HUES6 (cell line): ENCODE measurements at regions not wholly inside any gene's neighbourhood (a gene's known extent, or its start where the extent isn't known, plus 50 kb on each side); places are given as distances from the start of the nearest gene placed in this dataset.

Experiments
- H3K27ac ChIP-seq: 2 replicates; pipeline ENCODE4 v1.7.0; 2013; ENCODE audit warnings: low read depth, mild to moderate bottlenecking, low read length, inconsistent platforms
- H3K27me3 ChIP-seq: 2 replicates; pipeline ENCODE4 v1.6.1; 2013; ENCODE audit warnings: low read length; ENCODE audit not compliant: control insufficient read depth, insufficient read depth
- H3K36me3 ChIP-seq: 2 replicates; pipeline ENCODE4 v1.6.1; 2013; ENCODE audit warnings: low read length; ENCODE audit not compliant: control insufficient read depth, insufficient read depth
- H3K4me1 ChIP-seq: 2 replicates; pipeline ENCODE4 v1.6.1; 2013; ENCODE audit warnings: low read length; ENCODE audit not compliant: control insufficient read depth, insufficient read depth
- H3K4me3 ChIP-seq: 2 replicates; pipeline ENCODE4 v1.5.1; 2013; ENCODE audit warnings: low read depth, low read length
- H3K9ac ChIP-seq: one replicate; pipeline ENCODE4 v1.6.1; 2013; ENCODE audit warnings: mild to moderate bottlenecking, low read length
- H3K9me3 ChIP-seq: 2 replicates; pipeline ENCODE4 v1.6.1; 2013; ENCODE audit warnings: low read depth, low read length; ENCODE audit not compliant: control insufficient read depth, insufficient read depth

DNA sequence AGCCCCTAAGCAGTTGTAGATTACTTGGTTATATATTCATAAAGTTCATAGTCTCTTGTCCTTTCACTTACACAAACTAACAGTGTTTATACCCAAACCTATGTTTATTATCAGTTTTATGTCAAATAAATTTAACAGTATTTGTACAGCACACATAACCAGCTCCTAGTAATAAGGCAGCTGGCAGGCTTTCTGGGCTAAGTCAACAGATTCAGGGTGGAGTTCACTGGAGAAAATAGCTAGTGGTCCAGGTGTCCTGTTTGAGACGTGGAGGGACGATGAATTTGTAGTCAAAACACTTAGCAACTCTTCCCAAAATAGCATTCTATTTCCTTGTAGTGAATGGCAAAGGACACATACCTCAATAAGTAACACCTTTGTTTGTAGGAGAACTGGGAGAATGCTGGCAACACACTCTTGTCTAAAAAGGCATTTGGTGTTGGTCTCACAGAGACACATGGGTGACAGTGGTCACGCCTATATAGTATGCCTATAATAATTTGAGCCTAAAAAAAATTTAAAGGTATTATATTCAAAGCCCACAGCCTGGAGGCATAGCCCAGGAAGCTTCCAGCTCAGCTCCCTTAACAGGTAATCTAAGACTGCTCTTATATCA is 156.4 kb upstream of the CARMIL1 start:
- Histone ChIP-seq H3K36me3 (no peaks in the 10 kb centered on the region), H3K9ac (no peak overlapping the region), H3K9me3 (peaks cover 5% of the 10 kb centered on the region; the same call in 1 of the 2 replicates), H3K27ac (no peak overlapping the region), H3K4me3 (no peak overlapping the region), H3K4me1 (no peaks in the 10 kb centered on the region), H3K27me3 (no peaks in the 10 kb centered on the region)

GRCh38 chr6:25124216-25124715 is 154.9 kb upstream of the CARMIL1 start:
- H3K4me1 ChIP-seq: no peaks in the 10 kb centered on the region; the same call in 1 of the 2 replicates
- H3K27me3 ChIP-seq: no peaks in the 10 kb centered on the region
- peaks cover 6% of the 10 kb centered on the region; the same call in 1 of the 2 replicates for H3K9me3 ChIP-seq
- H3K27ac ChIP-seq: no peak overlapping the region
- no peak overlapping the region for H3K4me3 ChIP-seq
- H3K9ac ChIP-seq: no peak overlapping the region
- no peaks in the 10 kb centered on the region for H3K36me3 ChIP-seq

DNA sequence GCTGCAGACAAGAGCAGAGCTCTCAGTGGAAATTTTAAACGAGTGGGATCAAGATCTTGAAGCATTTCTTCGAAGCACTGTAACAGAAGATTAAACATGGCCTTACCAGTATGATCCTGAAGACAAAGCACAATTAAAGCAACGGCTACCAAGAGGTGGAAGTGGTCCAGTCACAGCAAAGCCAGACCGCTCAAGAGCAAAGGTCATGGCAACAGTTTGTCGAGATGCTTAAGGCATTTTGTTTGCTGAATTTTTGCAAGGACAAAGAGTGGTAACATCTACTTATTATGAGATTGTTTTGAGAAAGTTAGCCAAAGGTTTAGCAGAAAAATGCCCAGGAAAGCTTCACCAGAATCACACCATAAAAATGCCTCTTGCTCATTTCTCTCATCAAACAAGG is 153.4 kb upstream of the CARMIL1 start:
- H3K9ac ChIP-seq: no peak overlapping the region
- no peaks in the 10 kb centered on the region for H3K27me3 ChIP-seq
- H3K27ac ChIP-seq: no peak overlapping the region
- no peaks in the 10 kb centered on the region; the same call in 1 of the 2 replicates for H3K4me1 ChIP-seq
- no peak overlapping the region for H3K4me3 ChIP-seq
- H3K9me3 ChIP-seq: peaks cover 6% of the 10 kb centered on the region; the same call in 1 of the 2 replicates
- H3K36me3 ChIP-seq: no peaks in the 10 kb centered on the region

GRCh38 chr6:25127076-25127837 is 151.9 kb upstream of the CARMIL1 start:
- no peak overlapping the region for H3K4me3 ChIP-seq

GRCh38 chr6:25130518-25130917 is 148.7 kb upstream of the CARMIL1 start:
- H3K4me3 ChIP-seq: no peak overlapping the region
- no peaks in the 10 kb centered on the region for H3K27me3 ChIP-seq
- H3K4me1 ChIP-seq: no peaks in the 10 kb centered on the region; the same call in 1 of the 2 replicates
- no peaks in the 10 kb centered on the region for H3K36me3 ChIP-seq
- H3K27ac ChIP-seq: no peak overlapping the region
- peaks cover 33% of the 10 kb centered on the region for H3K9me3 ChIP-seq
- no peak overlapping the region for H3K9ac ChIP-seq

More at GRCh38 chr6:25127076-25127837, 151.9 kb upstream of the CARMIL1 start:
- Histone ChIP-seq H3K27ac (no peak overlapping the region), H3K4me1 (no peaks in the 10 kb centered on the region; the same call in 1 of the 2 replicates), H3K9me3 (peaks cover 10% of the 10 kb centered on the region), H3K9ac (no peak overlapping the region), H3K27me3 (no peaks in the 10 kb centered on the region), H3K36me3 (no peaks in the 10 kb centered on the region)

DNA sequence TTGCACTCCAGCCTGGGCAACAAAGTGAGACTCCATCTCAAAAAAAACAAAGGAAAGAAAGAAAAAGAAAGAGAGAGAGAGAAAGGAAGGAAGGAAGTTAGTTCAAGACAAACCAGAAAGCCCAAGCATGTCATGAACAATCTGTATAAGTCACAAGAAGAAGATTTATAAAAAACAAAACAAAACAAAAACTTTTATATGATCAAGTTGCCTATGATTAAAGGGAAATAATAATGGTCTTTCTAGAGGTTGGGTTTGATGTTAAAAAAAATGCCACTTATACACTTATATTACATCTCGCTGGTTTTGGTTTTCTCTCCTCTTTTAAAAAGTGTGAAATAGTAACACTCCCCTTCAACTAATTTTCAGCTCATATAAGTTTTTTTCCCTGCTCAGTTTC is 146.2 kb upstream of the CARMIL1 start:
- Histone ChIP-seq H3K36me3 (no peaks in the 10 kb centered on the region), H3K27ac (no peak overlapping the region), H3K9ac (no peak overlapping the region), H3K27me3 (no peaks in the 10 kb centered on the region), H3K4me3 (no peak overlapping the region), H3K4me1 (no peaks in the 10 kb centered on the region; the same call in 1 of the 2 replicates), H3K9me3 (peaks cover 29% of the 10 kb centered on the region)

DNA sequence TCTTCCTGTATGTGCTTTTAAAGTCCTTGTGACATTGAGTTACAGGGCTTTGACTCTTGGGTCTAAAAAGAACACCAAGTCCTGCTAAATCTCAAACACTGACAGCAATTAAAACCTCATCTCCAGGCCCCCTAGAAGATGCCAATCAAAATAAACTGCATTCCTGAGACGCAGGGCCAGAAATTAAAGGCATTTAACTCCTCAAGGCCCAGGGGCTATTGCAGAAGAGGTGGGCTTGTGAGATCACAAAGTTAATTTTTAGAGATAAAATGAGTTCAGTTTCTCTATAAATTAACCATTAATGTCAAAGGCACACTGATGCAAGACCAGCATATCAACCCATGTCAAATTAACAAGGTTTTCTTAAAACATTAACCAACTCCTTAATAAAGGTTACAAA is 145.6 kb upstream of the CARMIL1 start:
- Histone ChIP-seq H3K9me3 (peaks cover 29% of the 10 kb centered on the region), H3K9ac (no peak overlapping the region), H3K4me3 (no peak overlapping the region)

GRCh38 chr6:25136854-25137253 is 142.3 kb upstream of the CARMIL1 start:
- Histone ChIP-seq H3K4me3 (no peak overlapping the region), H3K27ac (no peak overlapping the region), H3K9ac (no peak overlapping the region)

More for the DNA sequence above, 145.6 kb upstream of the CARMIL1 start:
- H3K27me3 ChIP-seq: no peaks in the 10 kb centered on the region
- H3K4me1 ChIP-seq: no peaks in the 10 kb centered on the region; the same call in 1 of the 2 replicates
- no peak overlapping the region for H3K27ac ChIP-seq
- H3K36me3 ChIP-seq: no peaks in the 10 kb centered on the region

GRCh38 chr6:25137480-25137879 is 141.7 kb upstream of the CARMIL1 start:
- Histone ChIP-seq H3K9me3 (peaks cover 27% of the 10 kb centered on the region), H3K27ac (no peak overlapping the region), H3K9ac (no peak overlapping the region), H3K4me3 (no peak overlapping the region), H3K27me3 (no peaks in the 10 kb centered on the region), H3K36me3 (no peaks in the 10 kb centered on the region), H3K4me1 (no peaks in the 10 kb centered on the region)

More at GRCh38 chr6:25136854-25137253, 142.3 kb upstream of the CARMIL1 start:
- no peaks in the 10 kb centered on the region for H3K4me1 ChIP-seq
- H3K9me3 ChIP-seq: peaks cover 29% of the 10 kb centered on the region
- H3K36me3 ChIP-seq: no peaks in the 10 kb centered on the region
- no peaks in the 10 kb centered on the region for H3K27me3 ChIP-seq

DNA sequence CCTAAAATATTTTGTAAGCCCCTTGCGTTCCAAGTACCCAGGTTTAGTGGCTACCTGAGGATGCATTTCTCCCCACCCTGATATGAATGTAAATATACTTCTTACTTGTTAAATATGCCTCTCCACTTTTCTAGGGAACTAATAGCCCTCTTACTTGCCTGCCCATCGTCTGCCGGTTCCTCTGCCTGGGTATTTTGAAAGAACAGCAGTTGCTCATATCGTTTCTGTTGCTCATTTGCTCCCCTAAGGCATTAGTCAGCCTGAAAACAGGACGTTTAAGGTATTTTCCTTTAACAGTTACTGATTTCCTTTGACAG is 141.3 kb upstream of the CARMIL1 start:
- Histone ChIP-seq H3K9me3 (peaks cover 23% of the 10 kb centered on the region), H3K4me3 (no peak overlapping the region), H3K36me3 (no peaks in the 10 kb centered on the region), H3K27ac (no peak overlapping the region), H3K4me1 (no peaks in the 10 kb centered on the region), H3K27me3 (no peaks in the 10 kb centered on the region), H3K9ac (no peak overlapping the region)

DNA sequence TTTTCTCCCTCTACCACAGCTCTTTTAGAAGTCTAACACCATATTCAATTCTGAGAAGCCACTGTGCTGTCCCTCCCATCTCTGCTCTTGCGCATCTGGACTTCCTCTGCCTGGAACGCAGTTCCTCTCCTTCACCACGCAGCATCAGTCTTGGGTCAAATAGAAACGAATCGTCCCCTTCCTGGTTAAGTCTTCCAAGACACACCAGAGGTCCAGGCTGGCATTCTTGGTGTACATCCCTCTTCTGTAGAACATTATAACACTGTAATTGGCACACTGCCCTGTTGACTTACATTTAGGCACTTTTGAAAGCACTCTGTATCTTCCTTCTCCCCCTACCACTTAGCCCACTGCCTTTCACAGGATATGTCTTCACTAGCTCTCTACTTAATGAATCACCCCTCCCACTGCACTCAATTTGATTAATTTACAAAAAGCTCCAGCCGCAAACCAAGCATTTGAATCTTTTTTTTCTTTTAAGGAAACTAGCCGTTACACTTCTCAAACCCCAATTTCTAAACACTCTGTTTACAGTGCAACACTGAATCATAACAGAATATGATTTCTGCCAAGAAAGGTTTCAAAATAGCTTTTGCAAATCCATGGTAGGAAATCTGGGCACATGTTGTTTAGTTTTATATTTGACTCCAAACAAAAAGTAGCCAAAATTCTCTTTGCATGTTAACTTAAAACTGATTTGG is 140.8 kb upstream of the CARMIL1 start:
- H3K9me3 ChIP-seq: peaks cover 18% of the 10 kb centered on the region
- H3K9ac ChIP-seq: no peak overlapping the region
- no peaks in the 10 kb centered on the region for H3K27me3 ChIP-seq
- H3K27ac ChIP-seq: no peak overlapping the region
- H3K4me1 ChIP-seq: no peaks in the 10 kb centered on the region
- no peaks in the 10 kb centered on the region for H3K36me3 ChIP-seq
- no peak overlapping the region for H3K4me3 ChIP-seq
